HepG2 (cell line): ENCODE measurements at regions not wholly inside any gene's neighbourhood (a gene's known extent, or its start where the extent isn't known, plus 50 kb on each side); places are given as distances from the start of the nearest gene placed in this dataset.

Experiments
- ATAC-seq: fragments of 200-7000 bp; cut with Tn5 transposase; 3 replicates; pipeline ENCODE4 v1.9.1; 2020; ENCODE audit warnings: mild to moderate bottlenecking, moderate library complexity
- BruUV-seq: library from RNA; stranded (reverse); fragments of 400-500 nt; replicated peaks from 2 replicates; lab custom pipeline; 2021; lab: Mats Ljungman, UMichigan
- CTCF ChIA-PET: fragments of 300-600 bp; formaldehyde crosslinking; extraction: SDS; loops from one replicate; lab custom pipeline; 2021; ENCODE audit warnings: low total read pairs, inconsistent platforms, low intra/inter-chr PET ratio; lab: Yijun Ruan, JAX
- POLR2A ChIA-PET: fragments of 350-600 bp; sonication (Branson Sonifier 250); formaldehyde crosslinking; loops from one replicate; lab custom pipeline; 2020; ENCODE audit warnings: antibody characterized with exemption, inconsistent platforms; lab: Yijun Ruan, JAX
- DNase-seq: peaks from one replicate; pipeline ENCODE4 v3.0.0-alpha.2; 2015; ENCODE audit warnings: low spot score
- FAIRE-seq: peaks from 3 replicates; lab custom pipeline; 2011; peaks lifted over from hg19 to GRCh38; lab: Jason Lieb, UNC
- H2AFZ ChIP-seq: one replicate; pipeline ENCODE4 v1.6.1; 2011; ENCODE audit warnings: low read length, inconsistent platforms
- H3K27ac ChIP-seq: fragments of 300-600 bp; 3 replicates; pipeline ENCODE4 v1.8.0; 2011; ENCODE audit warnings: mixed run types, mild to moderate bottlenecking, mixed read lengths, low read length, inconsistent platforms; ENCODE audit not compliant: insufficient read depth; ENCODE audit errors: extremely low read length
- H3K27me3 ChIP-seq, 2 experiments: fragments of 200-600 bp in 1 of 2; 2 replicates in 1 of 2; 3 replicates in 1 of 2; pipeline versions ENCODE4 v1.6.0 to v1.8.0; 2011; ENCODE audit warnings: low read length in 2 of 2, mild to moderate bottlenecking in 2 of 2, moderate library complexity in 2 of 2, inconsistent platforms in 1 of 2; ENCODE audit not compliant: insufficient read depth in 2 of 2, control insufficient read depth in 1 of 2
- H3K36me3 ChIP-seq, 2 experiments: fragments of 200-600 bp in 1 of 2; replicated peaks in 1 of 2; 2 replicates in 1 of 2; 3 replicates in 1 of 2; pipeline versions ENCODE4 v1.5.1 to v1.8.0; 2011; ENCODE audit warnings: low read length in 2 of 2, inconsistent platforms in 1 of 2; ENCODE audit not compliant: insufficient read depth in 2 of 2, control insufficient read depth in 1 of 2
- H3K4me1 ChIP-seq: 2 replicates; pipeline ENCODE4 v1.5.1; 2012; ENCODE audit warnings: low read length, inconsistent platforms; ENCODE audit not compliant: insufficient read depth
- H3K4me2 ChIP-seq: 2 replicates; pipeline ENCODE4 v1.6.0; 2011; ENCODE audit warnings: low read depth, low read length, inconsistent platforms
- H3K4me3 ChIP-seq, 3 experiments: fragments of 200-600 bp in 1 of 3; sonication (generic), shearing (Covaris generic) in 1 of 3; replicated peaks in 1 of 3; 2 replicates each; pipeline ENCODE4 v1.5.1; 2011 to 2016; ENCODE audit warnings: low read length in 3 of 3, inconsistent platforms in 2 of 3, low read depth in 2 of 3, mild to moderate bottlenecking in 2 of 3, control low read depth in 1 of 3, mixed read lengths in 1 of 3; ENCODE audit not compliant: insufficient read depth in 1 of 3
- H3K79me2 ChIP-seq: one replicate; pipeline ENCODE4 v1.6.1; 2011; ENCODE audit warnings: low read length, inconsistent platforms; ENCODE audit not compliant: insufficient read depth
- H3K9ac ChIP-seq: 2 replicates; pipeline ENCODE4 v1.6.0; 2011; ENCODE audit warnings: mild to moderate bottlenecking, low read depth, low read length, inconsistent platforms; ENCODE audit not compliant: insufficient read depth
- H3K9me3 ChIP-seq: 2 replicates; pipeline ENCODE4 v1.5.1; 2012; ENCODE audit warnings: mild to moderate bottlenecking, low read length
- H4K20me1 ChIP-seq: 2 replicates; pipeline ENCODE4 v1.6.0; 2011; ENCODE audit warnings: inconsistent platforms, mild to moderate bottlenecking, low read length, moderate library complexity; ENCODE audit not compliant: insufficient read depth
- BHLHE40 ChIP-seq: IDR thresholded peaks from 2 replicates; pipeline ENCODE4 v1.6.1; 2011; ENCODE audit warnings: low read length, improper control_type of control experiment
- BORCS8-MEF2B ChIP-seq: sonication (generic); formaldehyde crosslinking; IDR thresholded peaks from 2 replicates; pipeline ENCODE4 v1.8.0; 2022; ENCODE audit warnings: mild to moderate bottlenecking, missing genetic modification reagents
- CBX2 ChIP-seq, 2 experiments: fragments of 200-600 bp in 1 of 2; sonication (generic); formaldehyde crosslinking in 1 of 2; IDR thresholded peaks; 2 replicates each; pipeline versions ENCODE4 v1.7.0 to v1.8.1; 2018 to 2022; ENCODE audit warnings: low read depth in 2 of 2, low read length in 1 of 2, mild to moderate bottlenecking in 1 of 2, missing genetic modification reagents in 1 of 2
- GTF2F1 ChIP-seq: fragments of 150-350 bp; IDR thresholded peaks from 2 replicates; pipeline ENCODE4 v1.6.1; 2014; ENCODE audit warnings: low read length
- NFE2 ChIP-seq: sonication (generic); formaldehyde crosslinking; IDR thresholded peaks from 2 replicates; pipeline ENCODE4 v1.4.0; 2020; ENCODE audit warnings: missing genetic modification reagents
- REL ChIP-seq: sonication (generic); formaldehyde crosslinking; conservative IDR thresholded peaks from 2 replicates; pipeline ENCODE4 v1.8.0; 2022; ENCODE audit warnings: mild to moderate bottlenecking, missing genetic modification reagents, moderate library complexity
- ZKSCAN1 ChIP-seq: fragments of 150-350 bp; IDR thresholded peaks from 2 replicates; pipeline ENCODE4 v1.6.1; 2014; ENCODE audit warnings: low read length
- ZNF101 ChIP-seq: sonication (generic); formaldehyde crosslinking; IDR thresholded peaks from 2 replicates; pipeline ENCODE4 v1.4.0; 2020; ENCODE audit warnings: mild to moderate bottlenecking, low read depth, missing genetic modification reagents, borderline replicate concordance
- ZNF136 ChIP-seq: sonication (generic); formaldehyde crosslinking; IDR thresholded peaks from 2 replicates; pipeline ENCODE4 v1.8.1; 2022; ENCODE audit warnings: low read depth, mild to moderate bottlenecking, moderate library complexity, missing genetic modification reagents
- ZNF441 ChIP-seq: sonication (generic); formaldehyde crosslinking; IDR thresholded peaks from 2 replicates; pipeline ENCODE4 v1.7.0; 2021; ENCODE audit warnings: missing genetic modification reagents, borderline replicate concordance
- ZNF577 ChIP-seq: sonication (generic); formaldehyde crosslinking; IDR thresholded peaks from 2 replicates; pipeline ENCODE4 v1.4.0; 2020; ENCODE audit warnings: mild to moderate bottlenecking, low read depth, missing genetic modification reagents, borderline replicate concordance
- ZNF780A ChIP-seq: sonication (generic); formaldehyde crosslinking; IDR thresholded peaks from 2 replicates; pipeline ENCODE4 v1.8.0; 2022; ENCODE audit warnings: mild to moderate bottlenecking, missing genetic modification reagents, moderate library complexity
- WGBS: methylation state at CpG from one replicate; pipeline ENCODE4 v1.1.6; 2017; ENCODE audit warnings: low lambda C conversion rate; 5-methylcytosine and 5-hydroxymethylcytosine counted together
- in situ Hi-C: cut with HindIII; loops from 2 replicates; pipeline ENCODE4 v1.10.0; 2017; ENCODE audit warnings: low pct_unique_long_range_greater_than_20kb; ENCODE audit not compliant: extremely low pct_ligation_motif_present
- intact Hi-C: fragments of 100-400 bp; cut with micrococcal nuclease; formaldehyde crosslinking; loops from one replicate; pipeline ENCODE4 v1.10.0; 2022; ENCODE audit not compliant: unreplicated experiment
- TF ChIP-seq, protein P1 (sequence below): sonication (generic); formaldehyde crosslinking; conservative IDR thresholded peaks from 2 replicates; pipeline ENCODE4 v1.8.0; 2022; ENCODE audit warnings: missing genetic modification reagents
- TF ChIP-seq, protein P2 (sequence below): sonication (generic); formaldehyde crosslinking; IDR thresholded peaks from 2 replicates; pipeline ENCODE4 v1.4.0; 2020; ENCODE audit warnings: mild to moderate bottlenecking, missing genetic modification reagents
- TF ChIP-seq, protein P3 (sequence below): sonication (generic); formaldehyde crosslinking; IDR thresholded peaks from 2 replicates; pipeline ENCODE4 v1.4.0; 2020; ENCODE audit warnings: mild to moderate bottlenecking, missing genetic modification reagents, borderline replicate concordance

GRCh38 chr20:24388828-24389380, 80.5 kb upstream of the SYNDIG1 start (continued):
- TF ChIP-seq, protein P1, sequence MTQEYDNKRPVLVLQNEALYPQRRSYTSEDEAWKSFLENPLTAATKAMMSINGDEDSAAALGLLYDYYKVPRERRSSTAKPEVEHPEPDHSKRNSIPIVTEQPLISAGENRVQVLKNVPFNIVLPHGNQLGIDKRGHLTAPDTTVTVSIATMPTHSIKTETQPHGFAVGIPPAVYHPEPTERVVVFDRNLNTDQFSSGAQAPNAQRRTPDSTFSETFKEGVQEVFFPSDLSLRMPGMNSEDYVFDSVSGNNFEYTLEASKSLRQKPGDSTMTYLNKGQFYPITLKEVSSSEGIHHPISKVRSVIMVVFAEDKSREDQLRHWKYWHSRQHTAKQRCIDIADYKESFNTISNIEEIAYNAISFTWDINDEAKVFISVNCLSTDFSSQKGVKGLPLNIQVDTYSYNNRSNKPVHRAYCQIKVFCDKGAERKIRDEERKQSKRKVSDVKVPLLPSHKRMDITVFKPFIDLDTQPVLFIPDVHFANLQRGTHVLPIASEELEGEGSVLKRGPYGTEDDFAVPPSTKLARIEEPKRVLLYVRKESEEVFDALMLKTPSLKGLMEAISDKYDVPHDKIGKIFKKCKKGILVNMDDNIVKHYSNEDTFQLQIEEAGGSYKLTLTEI (CRISPR knock-in tag), result no peak
- no peak for TF ChIP-seq ZNF101 (CRISPR knock-in tag)
- no peak for TF ChIP-seq GTF2F1
- TF ChIP-seq, protein P2, sequence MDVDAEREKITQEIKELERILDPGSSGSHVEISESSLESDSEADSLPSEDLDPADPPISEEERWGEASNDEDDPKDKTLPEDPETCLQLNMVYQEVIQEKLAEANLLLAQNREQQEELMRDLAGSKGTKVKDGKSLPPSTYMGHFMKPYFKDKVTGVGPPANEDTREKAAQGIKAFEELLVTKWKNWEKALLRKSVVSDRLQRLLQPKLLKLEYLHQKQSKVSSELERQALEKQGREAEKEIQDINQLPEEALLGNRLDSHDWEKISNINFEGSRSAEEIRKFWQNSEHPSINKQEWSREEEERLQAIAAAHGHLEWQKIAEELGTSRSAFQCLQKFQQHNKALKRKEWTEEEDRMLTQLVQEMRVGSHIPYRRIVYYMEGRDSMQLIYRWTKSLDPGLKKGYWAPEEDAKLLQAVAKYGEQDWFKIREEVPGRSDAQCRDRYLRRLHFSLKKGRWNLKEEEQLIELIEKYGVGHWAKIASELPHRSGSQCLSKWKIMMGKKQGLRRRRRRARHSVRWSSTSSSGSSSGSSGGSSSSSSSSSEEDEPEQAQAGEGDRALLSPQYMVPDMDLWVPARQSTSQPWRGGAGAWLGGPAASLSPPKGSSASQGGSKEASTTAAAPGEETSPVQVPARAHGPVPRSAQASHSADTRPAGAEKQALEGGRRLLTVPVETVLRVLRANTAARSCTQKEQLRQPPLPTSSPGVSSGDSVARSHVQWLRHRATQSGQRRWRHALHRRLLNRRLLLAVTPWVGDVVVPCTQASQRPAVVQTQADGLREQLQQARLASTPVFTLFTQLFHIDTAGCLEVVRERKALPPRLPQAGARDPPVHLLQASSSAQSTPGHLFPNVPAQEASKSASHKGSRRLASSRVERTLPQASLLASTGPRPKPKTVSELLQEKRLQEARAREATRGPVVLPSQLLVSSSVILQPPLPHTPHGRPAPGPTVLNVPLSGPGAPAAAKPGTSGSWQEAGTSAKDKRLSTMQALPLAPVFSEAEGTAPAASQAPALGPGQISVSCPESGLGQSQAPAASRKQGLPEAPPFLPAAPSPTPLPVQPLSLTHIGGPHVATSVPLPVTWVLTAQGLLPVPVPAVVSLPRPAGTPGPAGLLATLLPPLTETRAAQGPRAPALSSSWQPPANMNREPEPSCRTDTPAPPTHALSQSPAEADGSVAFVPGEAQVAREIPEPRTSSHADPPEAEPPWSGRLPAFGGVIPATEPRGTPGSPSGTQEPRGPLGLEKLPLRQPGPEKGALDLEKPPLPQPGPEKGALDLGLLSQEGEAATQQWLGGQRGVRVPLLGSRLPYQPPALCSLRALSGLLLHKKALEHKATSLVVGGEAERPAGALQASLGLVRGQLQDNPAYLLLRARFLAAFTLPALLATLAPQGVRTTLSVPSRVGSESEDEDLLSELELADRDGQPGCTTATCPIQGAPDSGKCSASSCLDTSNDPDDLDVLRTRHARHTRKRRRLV (CRISPR knock-in tag), result no peak
- TF ChIP-seq ZNF441 (CRISPR knock-in tag), result no peak

DNA sequence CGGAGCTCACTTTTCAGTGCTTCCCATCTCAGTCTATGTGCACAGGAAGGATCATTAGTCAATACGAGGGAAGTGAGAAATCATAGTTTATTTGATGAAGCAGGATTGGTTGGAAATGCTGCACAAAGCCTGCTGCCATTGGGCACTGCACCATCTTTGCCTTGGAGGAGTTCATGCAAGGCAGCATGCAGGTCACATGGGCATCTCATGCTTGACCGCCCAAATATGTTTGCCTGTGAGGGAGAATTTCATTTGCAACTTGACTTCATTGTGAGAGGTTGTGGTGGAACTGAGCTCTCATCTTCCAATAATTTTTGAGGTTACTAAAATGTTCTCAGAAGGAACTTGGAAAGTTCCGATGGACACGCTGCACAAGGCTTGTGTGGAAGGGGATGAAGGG, 83.9 kb upstream of the SYNDIG1 start:
- in situ Hi-C loops, result no loop called here
- ChIA-PET POLR2A (no interaction called here), CTCF (no interaction called here)
- Histone ChIP-seq H3K79me2 (no peaks in the 10 kb centered on the region), H3K4me3 (no peak overlapping the region), H3K36me3 (no peaks in the 10 kb centered on the region), H3K9me3 (no peaks in the 10 kb centered on the region), H4K20me1 (no peaks in the 10 kb centered on the region), H3K27me3 (no peaks in the 10 kb centered on the region), H3K27ac (no peak overlapping the region), H3K4me1 (no peaks in the 10 kb centered on the region), H2AFZ (no peak overlapping the region), H3K9ac (no peak overlapping the region), H3K4me2 (no peak overlapping the region)
- ATAC-seq, result no peak
- no TSS peak for BruUV-seq
- intact Hi-C loops, result no loop called here
- 30% methylated on average over 5 of the region's 5 CpGs for WGBS
- no peak for TF ChIP-seq ZNF577 (CRISPR knock-in tag)
- TF ChIP-seq ZKSCAN1, result no peak
- TF ChIP-seq, protein P3, sequence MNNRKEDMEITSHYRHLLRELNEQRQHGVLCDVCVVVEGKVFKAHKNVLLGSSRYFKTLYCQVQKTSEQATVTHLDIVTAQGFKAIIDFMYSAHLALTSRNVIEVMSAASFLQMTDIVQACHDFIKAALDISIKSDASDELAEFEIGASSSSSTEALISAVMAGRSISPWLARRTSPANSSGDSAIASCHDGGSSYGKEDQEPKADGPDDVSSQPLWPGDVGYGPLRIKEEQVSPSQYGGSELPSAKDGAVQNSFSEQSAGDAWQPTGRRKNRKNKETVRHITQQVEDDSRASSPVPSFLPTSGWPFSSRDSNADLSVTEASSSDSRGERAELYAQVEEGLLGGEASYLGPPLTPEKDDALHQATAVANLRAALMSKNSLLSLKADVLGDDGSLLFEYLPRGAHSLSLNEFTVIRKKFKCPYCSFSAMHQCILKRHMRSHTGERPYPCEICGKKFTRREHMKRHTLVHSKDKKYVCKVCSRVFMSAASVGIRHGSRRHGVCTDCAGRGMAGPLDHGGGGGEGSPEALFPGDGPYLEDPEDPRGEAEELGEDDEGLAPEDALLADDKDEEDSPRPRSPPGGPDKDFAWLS (CRISPR knock-in tag), result no peak
- TF ChIP-seq BORCS8-MEF2B, result no peak
- no peak for TF ChIP-seq REL
- no peak for TF ChIP-seq NFE2 (CRISPR knock-in tag)
- TF ChIP-seq ZNF780A (CRISPR knock-in tag), result no peak
- TF ChIP-seq BHLHE40, result no peak
- TF ChIP-seq CBX2 (IDR thresholded peaks at IDR 0.05; ENCODE audit: low read depth, low read length), result no peak
- TF ChIP-seq CBX2 (CRISPR knock-in tag; IDR thresholded peaks at IDR 0.05; ENCODE audit: low read depth), result no peak
- TF ChIP-seq ZNF136 (CRISPR knock-in tag), result no peak
- FAIRE-seq, result no peak
- DNase-seq, result no peak
